GM13977 (cell line): ENCODE measurements at regions not wholly inside any gene's neighbourhood (a gene's known extent, or its start where the extent isn't known, plus 50 kb on each side); places are given as distances from the start of the nearest gene placed in this dataset.

Experiments used
- DNase-seq: peaks from one replicate; pipeline ENCODE4 v3.0.0; 2012; ENCODE audit warnings: low spot score
- in situ Hi-C: fragments of 300-500 bp; cut with MboI; formaldehyde crosslinking; loops from one replicate; pipeline ENCODE4 v1.12.0; 2022; ENCODE audit warnings: low sequenced_read_pairs, low pct_unique_long_range_greater_than_20kb, mixed read lengths, inconsistent platforms; ENCODE audit not compliant: unreplicated experiment
- TF ChIP-seq, protein P1 (sequence below): IDR thresholded peaks from 2 replicates; pipeline ENCODE4 v1.5.1; 2012; ENCODE audit warnings: mild to moderate bottlenecking, control low read depth; ENCODE audit not compliant: insufficient read depth; ENCODE audit errors: extremely low read depth, missing control alignments

DNA sequence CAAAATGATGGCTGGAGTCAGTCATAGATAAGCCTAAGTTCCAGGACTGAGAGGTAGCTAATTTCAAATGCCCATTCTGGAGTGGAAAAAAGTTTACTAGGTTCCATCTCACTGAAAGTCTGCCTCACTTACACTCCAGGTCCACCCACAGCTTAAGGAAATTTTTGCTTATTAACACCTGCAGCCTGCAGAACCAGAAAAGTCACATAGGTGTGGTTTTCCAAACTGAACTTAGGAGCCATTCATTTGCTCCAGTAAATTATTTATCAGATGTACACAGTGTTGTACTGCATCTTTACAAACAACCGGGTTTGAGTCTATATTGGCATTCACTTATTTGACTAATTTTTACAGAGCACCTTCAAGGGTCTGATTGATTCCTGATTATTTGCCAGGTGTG is 157.4 kb upstream of the ARID2 start:
- TF ChIP-seq, protein P1, sequence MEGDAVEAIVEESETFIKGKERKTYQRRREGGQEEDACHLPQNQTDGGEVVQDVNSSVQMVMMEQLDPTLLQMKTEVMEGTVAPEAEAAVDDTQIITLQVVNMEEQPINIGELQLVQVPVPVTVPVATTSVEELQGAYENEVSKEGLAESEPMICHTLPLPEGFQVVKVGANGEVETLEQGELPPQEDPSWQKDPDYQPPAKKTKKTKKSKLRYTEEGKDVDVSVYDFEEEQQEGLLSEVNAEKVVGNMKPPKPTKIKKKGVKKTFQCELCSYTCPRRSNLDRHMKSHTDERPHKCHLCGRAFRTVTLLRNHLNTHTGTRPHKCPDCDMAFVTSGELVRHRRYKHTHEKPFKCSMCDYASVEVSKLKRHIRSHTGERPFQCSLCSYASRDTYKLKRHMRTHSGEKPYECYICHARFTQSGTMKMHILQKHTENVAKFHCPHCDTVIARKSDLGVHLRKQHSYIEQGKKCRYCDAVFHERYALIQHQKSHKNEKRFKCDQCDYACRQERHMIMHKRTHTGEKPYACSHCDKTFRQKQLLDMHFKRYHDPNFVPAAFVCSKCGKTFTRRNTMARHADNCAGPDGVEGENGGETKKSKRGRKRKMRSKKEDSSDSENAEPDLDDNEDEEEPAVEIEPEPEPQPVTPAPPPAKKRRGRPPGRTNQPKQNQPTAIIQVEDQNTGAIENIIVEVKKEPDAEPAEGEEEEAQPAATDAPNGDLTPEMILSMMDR = no peak
- in situ Hi-C loops = no loop called here
- no peak for DNase-seq

DNA sequence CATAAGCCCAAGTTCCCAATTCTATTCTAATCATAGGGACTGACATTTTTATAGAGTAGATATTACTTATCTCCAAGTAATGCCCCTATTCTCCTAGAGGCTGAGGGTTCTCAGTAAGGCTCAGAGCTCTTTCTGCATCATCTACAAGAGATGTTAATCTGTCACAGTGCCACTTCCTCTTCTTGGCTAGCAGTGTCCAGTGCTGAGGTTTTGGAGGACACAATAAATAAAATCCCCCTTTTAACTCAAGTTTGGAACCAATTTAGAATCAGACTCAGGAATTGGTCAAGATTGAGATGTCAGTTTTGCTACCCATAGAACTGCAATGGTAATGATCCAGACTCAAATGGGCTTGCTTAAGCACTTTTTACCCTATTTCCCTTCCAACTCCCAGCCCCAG is 154.1 kb upstream of the ARID2 start:
- DNase-seq = no peak
- TF ChIP-seq, protein P1 = no peak
- in situ Hi-C loops = no loop called here

DNA sequence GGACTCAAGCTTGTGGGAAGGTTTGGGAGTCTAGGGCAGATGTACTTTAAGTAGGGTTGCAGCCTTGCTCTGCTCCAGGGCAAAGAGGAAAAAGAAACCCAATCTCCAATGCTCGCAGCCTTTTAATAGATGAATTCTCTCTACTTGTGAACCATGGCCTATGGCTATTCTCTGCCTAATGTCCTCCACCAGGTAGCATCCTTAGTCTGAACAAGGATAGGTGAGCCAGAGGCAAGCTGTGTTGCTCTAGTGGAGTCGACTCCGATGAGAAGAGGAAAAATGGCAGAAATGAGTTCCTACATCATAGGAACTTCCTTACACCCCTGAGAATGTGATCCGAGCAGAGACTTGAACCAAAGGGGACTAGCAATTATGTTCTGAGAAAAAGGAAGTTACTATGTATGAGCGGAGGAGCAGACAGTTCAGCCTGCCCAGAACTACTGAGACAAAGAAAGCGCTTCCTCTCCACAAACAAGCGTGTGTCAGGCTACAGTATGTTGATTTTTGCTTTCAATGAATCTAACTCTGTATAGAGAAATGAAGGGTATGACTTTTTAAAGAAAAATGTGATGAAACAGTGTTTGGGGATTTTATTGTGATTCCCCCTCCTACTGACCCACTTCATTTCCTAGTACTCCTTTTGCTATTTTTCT is 153.6 kb upstream of the ARID2 start:
- in situ Hi-C loops = no loop called here
- DNase-seq = peak; percentile 23
- TF ChIP-seq, protein P1 = no peak

DNA sequence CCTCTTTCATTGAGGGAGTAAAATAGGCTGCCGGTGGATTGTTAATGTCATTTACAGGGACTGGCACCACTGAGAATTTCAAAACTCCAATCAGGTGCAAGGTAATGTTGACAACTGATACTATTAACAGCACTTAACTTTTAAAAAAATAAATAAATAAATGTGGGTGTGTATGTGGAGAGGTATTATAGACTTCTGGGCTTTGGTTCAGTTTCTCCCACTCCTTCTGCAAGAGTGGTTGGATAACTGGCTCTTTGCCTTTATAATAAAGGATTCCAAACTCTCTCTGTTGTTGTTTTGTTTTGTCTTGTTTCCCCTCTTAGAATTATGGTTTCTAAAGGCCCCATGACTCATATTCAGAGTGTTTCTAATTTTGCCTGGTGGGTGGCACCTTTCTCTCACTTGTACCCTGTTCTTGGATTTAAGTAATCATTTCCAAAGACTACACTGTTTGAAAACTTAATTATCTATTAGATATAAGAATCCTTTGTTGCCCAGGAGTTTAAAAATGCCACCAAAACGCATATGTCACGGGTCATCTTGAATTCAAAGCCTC is 151.6 kb upstream of the ARID2 start:
- in situ Hi-C loops = no loop called here
- TF ChIP-seq, protein P1 = no peak

DNA sequence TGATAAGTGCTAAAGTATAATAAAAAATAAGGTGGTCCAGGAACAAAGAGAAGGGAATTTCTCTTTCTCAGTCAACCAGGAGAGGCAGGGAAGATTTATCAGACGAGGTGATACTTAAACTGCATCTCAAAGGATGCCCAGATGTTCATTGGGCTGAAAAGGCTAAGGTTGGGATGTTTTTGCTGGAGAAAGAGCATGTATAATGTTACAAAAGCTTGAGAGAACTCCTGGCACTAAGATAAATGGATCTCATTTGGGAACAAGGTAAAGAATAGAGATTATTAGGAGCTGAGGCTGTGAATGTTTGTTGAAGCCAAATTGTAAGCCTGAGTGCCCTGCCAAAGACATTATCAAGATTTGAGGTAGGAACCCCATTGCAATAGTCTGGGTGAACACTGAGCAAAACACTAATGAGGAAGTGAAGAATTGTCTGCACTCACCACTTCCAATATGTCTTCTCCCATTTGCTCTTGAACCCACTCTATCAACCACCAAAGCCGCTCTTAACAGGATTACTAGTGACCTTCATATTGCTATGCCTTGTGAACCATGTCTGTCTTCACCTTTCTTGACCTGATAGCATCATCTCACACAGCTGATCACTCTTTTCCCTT is 149.0 kb upstream of the ARID2 start:
- no peak for DNase-seq
- in situ Hi-C loops = no loop called here
- TF ChIP-seq, protein P1 = no peak

More for the DNA sequence above, 151.6 kb upstream of the ARID2 start:
- no peak for DNase-seq

DNA sequence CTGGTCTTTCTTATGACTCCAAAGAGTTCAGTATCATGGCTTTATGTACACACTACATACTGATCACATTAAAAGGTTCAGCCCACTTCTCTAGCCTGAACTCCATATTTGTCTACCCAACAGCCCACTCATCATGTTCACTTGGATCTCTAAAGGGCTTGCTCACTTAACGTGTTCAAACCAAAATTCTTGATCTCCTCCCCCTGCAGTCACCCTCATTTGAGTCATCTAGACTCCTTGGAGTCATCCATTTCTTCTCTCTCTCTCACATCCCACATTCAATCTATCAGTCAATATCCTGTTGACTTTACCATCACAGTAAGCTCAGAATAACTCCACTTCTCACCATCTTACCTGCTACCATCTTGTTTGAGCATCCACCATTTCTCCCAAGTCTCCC is 148.4 kb upstream of the ARID2 start:
- TF ChIP-seq, protein P1 = no peak
- in situ Hi-C loops = no loop called here
- DNase-seq = no peak
